Left forelimb (tissue), 1 donor: ENCODE measurements at regions not wholly inside any gene's neighbourhood (a gene's known extent, or its start where the extent isn't known, plus 50 kb on each side); places are given as distances from the start of the nearest gene placed in this dataset.
"Not testable (repeated sequence)": the region's sequence is repeated elsewhere in the genome, so short reads cannot be mapped to it uniquely, and the experiment has no call there.

ENCODE experiments used
- DNase-seq: peaks from one replicate; pipeline ENCODE4 v3.0.0-alpha.2; 2018; ENCODE audit warnings: low spot score

- not testable (repeated sequence) for DNase-seq
Measured at GRCh38 chr2:226160617-226161016, 639.0 kb downstream of the IRS1 start.

- DNase-seq = no peak
Measured at GRCh38 chr2:226159875-226160479, 639.6 kb downstream of the IRS1 start.

GRCh38 chr2:226158940-226159339 is 640.7 kb downstream of the IRS1 start:
- DNase-seq = no peak

- no peak for DNase-seq
Measured at GRCh38 chr2:226158229-226158628, 641.4 kb downstream of the IRS1 start.

GRCh38 chr2:226155093-226155875 is 644.3 kb downstream of the IRS1 start:
- no peak for DNase-seq

- DNase-seq = no peak
Measured at GRCh38 chr2:226154610-226155009, 645.0 kb downstream of the IRS1 start.

- DNase-seq = no peak
Measured at GRCh38 chr2:226153553-226153952, 646.1 kb downstream of the IRS1 start.

GRCh38 chr2:226151157-226151556 is 648.5 kb downstream of the IRS1 start:
- no peak for DNase-seq

GRCh38 chr2:226143091-226143490 is 656.5 kb downstream of the IRS1 start:
- DNase-seq = no peak

- no peak for DNase-seq
Measured at GRCh38 chr2:226142463-226142862, 657.2 kb downstream of the IRS1 start.

GRCh38 chr2:226140594-226140993 is 659.0 kb downstream of the IRS1 start:
- DNase-seq = no peak

GRCh38 chr2:226139759-226140158 is 659.9 kb downstream of the IRS1 start:
- no peak for DNase-seq

- DNase-seq = no peak
Measured at GRCh38 chr2:226137201-226137811, 662.3 kb downstream of the IRS1 start.

- DNase-seq = no peak
Measured at GRCh38 chr2:226136739-226137138, 662.9 kb downstream of the IRS1 start.

GRCh38 chr2:226135861-226136548 is 663.6 kb downstream of the IRS1 start:
- no peak for DNase-seq

- no peak for DNase-seq
Measured at GRCh38 chr2:226132323-226133215, 667.1 kb downstream of the IRS1 start.

GRCh38 chr2:226131299-226131784 is 668.3 kb downstream of the IRS1 start:
- DNase-seq = no peak

GRCh38 chr2:226130192-226130591 is 669.4 kb downstream of the IRS1 start:
- no peak for DNase-seq

GRCh38 chr2:226127682-226128081 is 671.9 kb downstream of the IRS1 start:
- no peak for DNase-seq

GRCh38 chr2:226126104-226126503 is 673.5 kb downstream of the IRS1 start:
- no peak for DNase-seq

GRCh38 chr2:226125176-226125883 is 674.3 kb downstream of the IRS1 start:
- DNase-seq = no peak
